ENCODE measurements at regions not wholly inside any gene's neighbourhood (a gene's known extent, or its start where the extent isn't known, plus 50 kb on each side); places are given as distances from the start of the nearest gene placed in this dataset.

GRCh38 chr4:115929373-115929772 lies 816.0 kb upstream of the NDST4 start:
- no peaks in the 10 kb centered on the region for H3K27me3 Mint-ChIP-seq
- no peaks in the 10 kb centered on the region for H3K36me3 Mint-ChIP-seq

GRCh38 chr4:115927382-115927781 lies 814.0 kb upstream of the NDST4 start:
- H3K27ac Mint-ChIP-seq: no peak overlapping the region
- DNase-seq: no peak
- ATAC-seq (ENCODE audit: low read depth): no peak
- POLR2A ChIA-PET: no interaction called here
- H3K9me3 Mint-ChIP-seq: peaks cover 2% of the 10 kb centered on the region
- no peak overlapping the region for H3K4me3 Mint-ChIP-seq
- H3K36me3 Mint-ChIP-seq: no peaks in the 10 kb centered on the region
- no peaks in the 10 kb centered on the region for H3K27me3 Mint-ChIP-seq
- no peaks in the 10 kb centered on the region for H3K4me1 Mint-ChIP-seq

More at GRCh38 chr4:115929373-115929772, 816.0 kb upstream of the NDST4 start:
- no peaks in the 10 kb centered on the region for H3K4me1 Mint-ChIP-seq
- no peak overlapping the region for H3K4me3 Mint-ChIP-seq
- POLR2A ChIA-PET: no interaction called here
- H3K9me3 Mint-ChIP-seq: peaks cover 2% of the 10 kb centered on the region
- DNase-seq (no peak), ATAC-seq (ENCODE audit: low read depth) (no peak)
- H3K27ac Mint-ChIP-seq: no peak overlapping the region

- POLR2A ChIA-PET: no interaction called here
- H3K27ac Mint-ChIP-seq: no peak overlapping the region
- no peaks in the 10 kb centered on the region for H3K4me1 Mint-ChIP-seq
- no peaks in the 10 kb centered on the region for H3K9me3 Mint-ChIP-seq
- no peak for DNase-seq
- no peaks in the 10 kb centered on the region for H3K36me3 Mint-ChIP-seq
- ATAC-seq (ENCODE audit: low read depth): no peak
- no peak overlapping the region for H3K4me3 Mint-ChIP-seq
- H3K27me3 Mint-ChIP-seq: no peaks in the 10 kb centered on the region
Observed at GRCh38 chr4:115923152-115923551, 809.7 kb upstream of the NDST4 start.

- DNase-seq (no peak), ATAC-seq (ENCODE audit: low read depth) (no peak)
- no peaks in the 10 kb centered on the region for H3K4me1 Mint-ChIP-seq
- H3K27me3 Mint-ChIP-seq: no peaks in the 10 kb centered on the region
- no peak overlapping the region for H3K27ac Mint-ChIP-seq
- H3K4me3 Mint-ChIP-seq: no peak overlapping the region
- peaks cover 1% of the 10 kb centered on the region for H3K9me3 Mint-ChIP-seq
- POLR2A ChIA-PET: no interaction called here
- no peaks in the 10 kb centered on the region for H3K36me3 Mint-ChIP-seq
Observed at GRCh38 chr4:115920637-115921036, 807.2 kb upstream of the NDST4 start.

DNA sequence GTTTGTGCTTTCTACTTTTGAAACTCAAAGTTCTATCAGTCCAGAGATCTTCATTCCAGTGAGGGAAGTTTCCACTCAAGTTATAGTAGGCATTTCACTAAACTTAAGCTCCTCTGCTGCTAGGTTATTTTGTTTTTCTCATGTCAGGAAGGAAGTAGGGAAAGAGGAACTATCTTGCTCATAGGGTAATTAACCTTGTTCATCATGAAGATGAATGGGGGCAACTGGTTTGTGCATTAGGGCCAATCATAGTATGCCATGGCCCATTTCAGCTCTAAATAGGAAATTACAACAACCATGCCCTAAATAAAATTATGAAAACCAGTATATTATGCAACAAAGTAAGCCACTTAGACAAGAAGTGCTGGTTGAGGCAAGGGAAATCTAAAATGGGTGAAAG lies 804.7 kb upstream of the NDST4 start:
- Mint-ChIP-seq H3K27me3 (no peaks in the 10 kb centered on the region), H3K4me3 (no peak overlapping the region), H3K9me3 (peaks cover 1% of the 10 kb centered on the region), H3K36me3 (no peaks in the 10 kb centered on the region), H3K27ac (no peak overlapping the region), H3K4me1 (no peaks in the 10 kb centered on the region)
- POLR2A ChIA-PET: no interaction called here
- DNase-seq: no peak
- ATAC-seq (ENCODE audit: low read depth): no peak

GRCh38 chr4:115906428-115906827 lies 793.0 kb upstream of the NDST4 start:
- H3K4me3 Mint-ChIP-seq: no peak overlapping the region
- H3K27ac Mint-ChIP-seq: no peak overlapping the region
- H3K4me1 Mint-ChIP-seq: no peaks in the 10 kb centered on the region
- H3K9me3 Mint-ChIP-seq: peaks cover 5% of the 10 kb centered on the region
- H3K36me3 Mint-ChIP-seq: no peaks in the 10 kb centered on the region
- POLR2A ChIA-PET: no interaction called here
- no peak for DNase-seq
- ATAC-seq (ENCODE audit: low read depth): no peak
- no peaks in the 10 kb centered on the region for H3K27me3 Mint-ChIP-seq

GRCh38 chr4:115883847-115884246 lies 770.4 kb upstream of the NDST4 start:
- Mint-ChIP-seq H3K36me3 (no peaks in the 10 kb centered on the region), H3K4me1 (no peaks in the 10 kb centered on the region), H3K9me3 (no peaks in the 10 kb centered on the region), H3K27ac (no peak overlapping the region), H3K27me3 (no peaks in the 10 kb centered on the region), H3K4me3 (no peak overlapping the region)
- DNase-seq (no peak), ATAC-seq (ENCODE audit: low read depth) (no peak)
- POLR2A ChIA-PET: no interaction called here

GRCh38 chr4:115883231-115883630 lies 769.8 kb upstream of the NDST4 start:
- Mint-ChIP-seq H3K4me1 (no peaks in the 10 kb centered on the region), H3K9me3 (no peaks in the 10 kb centered on the region), H3K27me3 (no peaks in the 10 kb centered on the region), H3K4me3 (no peak overlapping the region), H3K27ac (no peak overlapping the region), H3K36me3 (no peaks in the 10 kb centered on the region)
- ATAC-seq (ENCODE audit: low read depth) (no peak), DNase-seq (no peak)
- POLR2A ChIA-PET: no interaction called here

DNA sequence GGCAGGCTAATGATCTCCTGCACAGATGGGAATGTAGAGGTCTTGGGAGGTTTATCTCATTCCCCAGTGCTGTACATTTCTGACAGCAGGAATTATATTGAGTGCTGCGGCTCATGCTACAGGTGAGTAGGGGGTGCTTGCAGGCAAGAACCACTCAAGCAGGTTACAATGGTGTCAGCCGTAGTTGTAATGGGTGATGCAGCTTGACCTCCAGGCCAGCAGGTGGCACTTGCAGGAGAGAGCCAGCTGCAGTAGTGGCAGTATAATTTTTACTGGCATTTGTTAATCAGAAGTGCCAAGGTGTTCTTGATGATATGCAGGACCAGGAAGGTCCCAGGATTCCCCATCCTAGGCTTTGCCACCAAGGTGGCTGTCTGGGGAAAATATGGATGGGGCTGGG lies 759.6 kb upstream of the NDST4 start:
- POLR2A ChIA-PET: no interaction called here
- DNase-seq: no peak
- H3K4me3 Mint-ChIP-seq: no peak overlapping the region

GRCh38 chr4:115871596-115871995 lies 758.2 kb upstream of the NDST4 start:
- no peaks in the 10 kb centered on the region for H3K4me1 Mint-ChIP-seq
- H3K9me3 Mint-ChIP-seq: no peaks in the 10 kb centered on the region
- no peak for ATAC-seq (ENCODE audit: low read depth)
- H3K27me3 Mint-ChIP-seq: no peaks in the 10 kb centered on the region
- no peaks in the 10 kb centered on the region for H3K36me3 Mint-ChIP-seq
- H3K27ac Mint-ChIP-seq: no peak overlapping the region
- DNase-seq: no peak
- POLR2A ChIA-PET: no interaction called here
- H3K4me3 Mint-ChIP-seq: no peak overlapping the region

More for the DNA sequence above, 759.6 kb upstream of the NDST4 start:
- H3K4me1 Mint-ChIP-seq: no peaks in the 10 kb centered on the region
- no peaks in the 10 kb centered on the region for H3K36me3 Mint-ChIP-seq
- ATAC-seq (ENCODE audit: low read depth): no peak
- no peaks in the 10 kb centered on the region for H3K9me3 Mint-ChIP-seq
- no peak overlapping the region for H3K27ac Mint-ChIP-seq
- no peaks in the 10 kb centered on the region for H3K27me3 Mint-ChIP-seq

GRCh38 chr4:115866364-115866896 lies 753.0 kb upstream of the NDST4 start:
- no peak for ATAC-seq (ENCODE audit: low read depth)

DNA sequence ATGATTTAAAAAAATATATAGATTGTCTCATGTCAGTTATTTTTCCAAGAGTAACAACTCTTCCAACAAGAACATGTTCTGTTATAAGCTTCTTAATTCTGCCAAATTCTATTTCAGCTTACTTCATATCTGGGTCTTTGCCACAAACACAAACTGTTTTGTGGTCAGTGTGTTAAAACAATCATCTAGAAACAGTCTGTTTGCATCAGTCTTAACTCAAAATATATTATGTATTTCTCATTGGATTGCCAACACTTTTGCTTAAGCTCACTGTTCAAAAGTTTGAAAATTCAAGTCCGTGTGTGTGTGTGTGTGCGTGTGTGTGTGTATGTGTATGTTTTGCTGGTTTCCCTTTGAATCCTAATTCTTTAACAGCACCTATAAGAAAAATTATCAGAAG lies 752.3 kb upstream of the NDST4 start:
- DNase-seq (no peak), ATAC-seq (ENCODE audit: low read depth) (no peak)
- H3K4me3 Mint-ChIP-seq: no peak overlapping the region
- H3K27me3 Mint-ChIP-seq: no peaks in the 10 kb centered on the region
- POLR2A ChIA-PET: no interaction called here
- H3K4me1 Mint-ChIP-seq: no peaks in the 10 kb centered on the region
- no peaks in the 10 kb centered on the region for H3K36me3 Mint-ChIP-seq
- H3K9me3 Mint-ChIP-seq: no peaks in the 10 kb centered on the region
- no peak overlapping the region for H3K27ac Mint-ChIP-seq

More at GRCh38 chr4:115866364-115866896, 753.0 kb upstream of the NDST4 start:
- no peak for DNase-seq
- POLR2A ChIA-PET: no interaction called here
- Mint-ChIP-seq H3K9me3 (no peaks in the 10 kb centered on the region), H3K27ac (no peak overlapping the region), H3K4me1 (no peaks in the 10 kb centered on the region), H3K27me3 (no peaks in the 10 kb centered on the region), H3K4me3 (no peak overlapping the region), H3K36me3 (no peaks in the 10 kb centered on the region)

- DNase-seq (no peak), ATAC-seq (ENCODE audit: low read depth) (no peak)
- Mint-ChIP-seq H3K9me3 (no peaks in the 10 kb centered on the region), H3K36me3 (no peaks in the 10 kb centered on the region), H3K4me3 (no peak overlapping the region), H3K4me1 (no peaks in the 10 kb centered on the region), H3K27ac (no peak overlapping the region), H3K27me3 (no peaks in the 10 kb centered on the region)
- POLR2A ChIA-PET: no interaction called here
Observed at GRCh38 chr4:115852767-115853091, 739.3 kb upstream of the NDST4 start.

GRCh38 chr4:115851918-115852766 lies 738.7 kb upstream of the NDST4 start:
- POLR2A ChIA-PET: no interaction called here
- Mint-ChIP-seq H3K36me3 (no peaks in the 10 kb centered on the region), H3K27ac (no peak overlapping the region), H3K4me1 (no peaks in the 10 kb centered on the region), H3K9me3 (no peaks in the 10 kb centered on the region), H3K27me3 (no peaks in the 10 kb centered on the region), H3K4me3 (no peak overlapping the region)
- ATAC-seq (ENCODE audit: low read depth): no peak
- DNase-seq: no peak
